ENCODE measurements at regions not wholly inside any gene's neighbourhood (a gene's known extent, or its start where the extent isn't known, plus 50 kb on each side); places are given as distances from the start of the nearest gene placed in this dataset.

GRCh38 chr7:137146552-137147337, 196.8 kb downstream of the PTN start:
- TF ChIP-seq CTCF (IDR thresholded peaks at IDR 0.05; ENCODE audit: low read depth, low read length), result no peak
- no peak for TF ChIP-seq EZH2phosphoT487 (IDR thresholded peaks at IDR 0.05; ENCODE audit: low read depth)

Data from OCI-LY3 (cell line).